HG02642 (cell line): ENCODE measurements at regions not wholly inside any gene's neighbourhood (a gene's known extent, or its start where the extent isn't known, plus 50 kb on each side); places are given as distances from the start of the nearest gene placed in this dataset.

Experiments used
- ATAC-seq: cut with Tn5 transposase; IDR thresholded peaks from one replicate; pipeline ENCODE4 v1.9.1; 2021; ENCODE audit warnings: mild to moderate bottlenecking; ENCODE audit not compliant: unreplicated experiment, poor library complexity

- no peak for ATAC-seq
Observed at GRCh38 chr18:37619964-37620363, 54.4 kb upstream of the CELF4 start.

GRCh38 chr18:37617623-37618022, 52.0 kb upstream of the CELF4 start:
- no peak for ATAC-seq
